PC-9 (cell line): ENCODE measurements at regions not wholly inside any gene's neighbourhood (a gene's known extent, or its start where the extent isn't known, plus 50 kb on each side); places are given as distances from the start of the nearest gene placed in this dataset.

Experiments used
- BruUV-seq: library from RNA; stranded (reverse); fragments of 400-500 nt; replicated peaks from 2 replicates; lab custom pipeline; 2021; lab: Mats Ljungman, UMichigan
- CTCF ChIA-PET: fragments of 300-600 bp; sonication (Branson Sonifier 250); formaldehyde crosslinking; loops from one replicate; lab custom pipeline; 2022; ENCODE audit warnings: antibody characterized with exemption; lab: Charles Lee
- POLR2A ChIA-PET: fragments of 300-600 bp; sonication (Branson Sonifier 250); formaldehyde crosslinking; loops from one replicate; lab custom pipeline; 2022; ENCODE audit warnings: antibody characterized with exemption; ENCODE audit not compliant: unreplicated experiment; lab: Charles Lee
- DNase-seq, 2 experiments: peaks; one replicate each; pipeline versions ENCODE4 v3.0.0 to v3.0.0-alpha.2; 2015 to 2022; ENCODE audit warnings: mixed read lengths in 1 of 2
- H2AFZ ChIP-seq: fragments of 200-600 bp; sonication (generic); 2 replicates; pipeline ENCODE4 v1.8.1; 2017; ENCODE audit warnings: antibody characterized with exemption
- H3F3A ChIP-seq: fragments of 200-600 bp; sonication (generic); 2 replicates; pipeline ENCODE4 v1.8.1; 2017; ENCODE audit warnings: antibody characterized with exemption, mild to moderate bottlenecking, low read depth; ENCODE audit not compliant: insufficient read depth
- H3K27ac ChIP-seq: fragments of 200-600 bp; sonication (generic); 2 replicates; pipeline ENCODE4 v1.6.1; 2016; ENCODE audit warnings: mixed run types
- H3K27me3 ChIP-seq: fragments of 200-600 bp; sonication (generic); 2 replicates; pipeline ENCODE4 v1.6.1; 2016; ENCODE audit warnings: low read depth, mixed run types; ENCODE audit not compliant: insufficient read depth
- H3K36me3 ChIP-seq: fragments of 200-600 bp; sonication (generic); 2 replicates; pipeline ENCODE4 v1.6.1; 2016; ENCODE audit warnings: low read depth, mixed run types
- H3K4me1 ChIP-seq: fragments of 200-600 bp; sonication (generic); replicated peaks from 2 replicates; pipeline ENCODE4 v1.6.1; 2016; ENCODE audit warnings: mixed run types; ENCODE audit not compliant: insufficient read depth
- H3K4me2 ChIP-seq: fragments of 200-600 bp; sonication (generic); 2 replicates; pipeline ENCODE4 v1.6.1; 2017; ENCODE audit warnings: mixed run types
- H3K4me3 ChIP-seq: fragments of 200-600 bp; sonication (generic); 2 replicates; pipeline ENCODE4 v1.6.1; 2016; ENCODE audit warnings: mixed run types
- H3K79me2 ChIP-seq: fragments of 200-600 bp; sonication (generic); 2 replicates; pipeline ENCODE4 v1.6.1; 2017; ENCODE audit warnings: low read depth, mixed run types
- H3K9me2 ChIP-seq: fragments of 200-600 bp; sonication (generic); 2 replicates; pipeline ENCODE4 v1.8.1; 2017; ENCODE audit warnings: mild to moderate bottlenecking; ENCODE audit not compliant: insufficient read depth
- H3K9me3 ChIP-seq: fragments of 200-600 bp; sonication (generic); 2 replicates; pipeline ENCODE4 v1.8.1; 2016; ENCODE audit warnings: low read depth; ENCODE audit not compliant: insufficient read depth
- H4K20me1 ChIP-seq: fragments of 200-600 bp; sonication (generic); 2 replicates; pipeline ENCODE4 v1.8.1; 2017; ENCODE audit not compliant: insufficient read depth
- EZH2 ChIP-seq: fragments of 200-600 bp; sonication (generic); IDR thresholded peaks from 2 replicates; pipeline ENCODE4 v1.8.0; 2017; ENCODE audit warnings: antibody characterized with exemption, low read depth
- intact Hi-C: fragments of 100-400 bp; cut with micrococcal nuclease; formaldehyde crosslinking; loops from one replicate; pipeline ENCODE4 v1.10.0; 2022; ENCODE audit not compliant: unreplicated experiment
- TF ChIP-seq, protein P1 (sequence below): fragments of 200-600 bp; sonication (generic); conservative IDR thresholded peaks from 2 replicates; pipeline ENCODE4 v1.6.1; 2017; ENCODE audit warnings: mixed run types, antibody characterized with exemption, mild to moderate bottlenecking, moderate library complexity

DNA sequence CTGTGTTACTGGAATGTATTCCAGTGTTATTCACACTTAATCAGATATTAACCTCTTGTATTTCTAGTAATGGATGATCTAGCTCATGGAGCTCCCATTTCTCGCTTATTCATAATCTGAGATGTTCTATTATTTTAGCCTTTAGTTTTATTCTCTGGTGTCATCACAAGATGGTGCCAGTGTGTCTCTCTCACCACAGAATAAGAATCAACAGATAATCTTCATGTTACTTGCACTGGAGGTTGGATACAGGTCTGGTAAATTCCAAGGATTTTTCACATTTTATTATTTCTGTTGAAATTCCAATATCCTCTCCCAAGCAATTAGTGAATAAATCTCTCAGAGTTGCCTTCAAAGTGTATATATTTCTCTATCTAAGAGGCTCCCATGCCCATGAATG lies 74.6 kb downstream of the CASP12 start:
- H4K20me1 ChIP-seq = no peaks in the 10 kb centered on the region
- H3K27me3 ChIP-seq = no peaks in the 10 kb centered on the region
- TF ChIP-seq, protein P1, sequence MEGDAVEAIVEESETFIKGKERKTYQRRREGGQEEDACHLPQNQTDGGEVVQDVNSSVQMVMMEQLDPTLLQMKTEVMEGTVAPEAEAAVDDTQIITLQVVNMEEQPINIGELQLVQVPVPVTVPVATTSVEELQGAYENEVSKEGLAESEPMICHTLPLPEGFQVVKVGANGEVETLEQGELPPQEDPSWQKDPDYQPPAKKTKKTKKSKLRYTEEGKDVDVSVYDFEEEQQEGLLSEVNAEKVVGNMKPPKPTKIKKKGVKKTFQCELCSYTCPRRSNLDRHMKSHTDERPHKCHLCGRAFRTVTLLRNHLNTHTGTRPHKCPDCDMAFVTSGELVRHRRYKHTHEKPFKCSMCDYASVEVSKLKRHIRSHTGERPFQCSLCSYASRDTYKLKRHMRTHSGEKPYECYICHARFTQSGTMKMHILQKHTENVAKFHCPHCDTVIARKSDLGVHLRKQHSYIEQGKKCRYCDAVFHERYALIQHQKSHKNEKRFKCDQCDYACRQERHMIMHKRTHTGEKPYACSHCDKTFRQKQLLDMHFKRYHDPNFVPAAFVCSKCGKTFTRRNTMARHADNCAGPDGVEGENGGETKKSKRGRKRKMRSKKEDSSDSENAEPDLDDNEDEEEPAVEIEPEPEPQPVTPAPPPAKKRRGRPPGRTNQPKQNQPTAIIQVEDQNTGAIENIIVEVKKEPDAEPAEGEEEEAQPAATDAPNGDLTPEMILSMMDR = no peak
- TF ChIP-seq EZH2 = no peak
- ChIA-PET CTCF (no interaction called here), POLR2A (interaction anchor here (0.6 kb wide), 1 partner anchor 223 kb away, joined by 13 read pairs; no protein-coding TSS in a partner anchor)
- no peaks in the 10 kb centered on the region for H3K36me3 ChIP-seq
- no peak overlapping the region for H2AFZ ChIP-seq
- no peak overlapping the region for H3K27ac ChIP-seq
- no peaks in the 10 kb centered on the region for H3F3A ChIP-seq
- H3K9me3 ChIP-seq = no peaks in the 10 kb centered on the region
- no peaks in the 10 kb centered on the region for H3K9me2 ChIP-seq
- no peaks in the 10 kb centered on the region for H3K79me2 ChIP-seq
- BruUV-seq = no TSS peak
- no peak overlapping the region for H3K4me3 ChIP-seq
- DNase-seq = no peak
- H3K4me2 ChIP-seq = no peak overlapping the region
- intact Hi-C loops = no loop called here
- no peaks in the 10 kb centered on the region for H3K4me1 ChIP-seq

DNA sequence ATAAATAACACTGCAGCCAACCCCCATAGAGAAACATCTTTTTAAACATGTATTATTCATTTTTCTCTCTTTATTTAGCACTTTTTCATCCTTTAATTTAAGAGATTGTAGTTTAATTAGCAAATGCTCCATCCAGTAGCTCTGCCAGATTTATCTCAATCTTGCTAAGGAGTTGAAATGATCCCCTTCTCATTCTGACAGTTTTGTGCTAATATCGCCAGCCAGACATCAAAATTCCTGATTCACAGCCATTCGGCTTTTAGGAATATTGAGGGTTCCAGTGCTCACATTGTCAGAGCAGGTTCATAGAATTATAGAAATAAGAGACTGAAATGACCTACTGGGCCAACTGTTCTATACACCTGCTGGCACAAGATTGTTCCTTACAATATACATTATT lies 77.8 kb downstream of the CASP12 start:
- no peaks in the 10 kb centered on the region for H3F3A ChIP-seq
- H3K27me3 ChIP-seq = no peaks in the 10 kb centered on the region
- no peaks in the 10 kb centered on the region for H3K9me3 ChIP-seq
- no peaks in the 10 kb centered on the region for H4K20me1 ChIP-seq
- H3K4me1 ChIP-seq = no peaks in the 10 kb centered on the region
- no peaks in the 10 kb centered on the region for H3K36me3 ChIP-seq
- TF ChIP-seq EZH2 = no peak
- TF ChIP-seq, protein P1 = no peak
- ChIA-PET CTCF (no interaction called here), POLR2A (no interaction called here)
- no TSS peak for BruUV-seq
- H3K4me2 ChIP-seq = no peak overlapping the region
- no peak for DNase-seq
- no peak overlapping the region for H2AFZ ChIP-seq
- no peaks in the 10 kb centered on the region for H3K9me2 ChIP-seq
- intact Hi-C loops = no loop called here
- H3K4me3 ChIP-seq = no peak overlapping the region
- H3K79me2 ChIP-seq = no peaks in the 10 kb centered on the region
- no peak overlapping the region for H3K27ac ChIP-seq

DNA sequence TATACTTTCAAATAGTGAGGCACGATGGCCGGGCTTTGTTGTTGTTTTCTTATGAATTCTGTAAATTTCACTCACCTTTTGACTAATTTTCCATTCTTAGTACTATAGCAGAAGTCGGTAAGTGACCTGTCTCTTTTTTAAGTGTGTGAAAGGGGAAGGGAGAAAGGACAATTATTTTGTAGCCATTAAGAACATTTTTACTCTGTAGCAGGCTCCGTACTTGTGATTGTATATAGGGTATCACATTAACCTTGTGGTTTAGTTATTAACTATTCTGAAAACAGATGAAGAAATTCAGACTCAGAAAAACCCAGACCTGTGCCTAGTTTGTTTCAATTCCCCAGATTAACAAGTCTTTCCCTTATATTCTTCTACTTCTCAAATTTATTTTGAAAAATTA lies 78.7 kb downstream of the CASP12 start:
- no peaks in the 10 kb centered on the region for H3K36me3 ChIP-seq
- ChIA-PET CTCF (no interaction called here), POLR2A (no interaction called here)
- intact Hi-C loops = no loop called here
- H2AFZ ChIP-seq = no peak overlapping the region
- H3F3A ChIP-seq = no peaks in the 10 kb centered on the region
- no peak overlapping the region for H3K27ac ChIP-seq
- H3K4me3 ChIP-seq = no peak overlapping the region
- H3K9me2 ChIP-seq = no peaks in the 10 kb centered on the region
- TF ChIP-seq, protein P1 = no peak
- TF ChIP-seq EZH2 = no peak
- no TSS peak for BruUV-seq
- H3K4me1 ChIP-seq = no peaks in the 10 kb centered on the region
- H3K79me2 ChIP-seq = no peaks in the 10 kb centered on the region
- H3K4me2 ChIP-seq = no peak overlapping the region
- no peaks in the 10 kb centered on the region for H4K20me1 ChIP-seq
- no peaks in the 10 kb centered on the region for H3K9me3 ChIP-seq
- H3K27me3 ChIP-seq = no peaks in the 10 kb centered on the region
- no peak for DNase-seq
